ENCODE measurements at regions not wholly inside any gene's neighbourhood (a gene's known extent, or its start where the extent isn't known, plus 50 kb on each side); places are given as distances from the start of the nearest gene placed in this dataset.

- no peak for DNase-seq (ENCODE audit: low spot score)
- no peaks in the 10 kb centered on the region for H3K36me3 ChIP-seq (ENCODE audit: low read depth)
- no peak for TF ChIP-seq CTCF (IDR thresholded peaks at IDR 0.05; ENCODE audit: poor library complexity, severe bottlenecking)
- H3K4me3 ChIP-seq (ENCODE audit: severe bottlenecking): no peak overlapping the region
- no peak overlapping the region for H3K27ac ChIP-seq (ENCODE audit: poor library complexity, severe bottlenecking)
- ATAC-seq (ENCODE audit: low read depth): no peak
- H3K4me1 ChIP-seq (ENCODE audit: insufficient read depth, poor library complexity, severe bottlenecking): no peaks in the 10 kb centered on the region
- H3K9me3 ChIP-seq (ENCODE audit: severe bottlenecking): no peaks in the 10 kb centered on the region
- peaks cover 27% of the 10 kb centered on the region for H3K27me3 ChIP-seq (ENCODE audit: insufficient read depth, poor library complexity, severe bottlenecking)
These were observed 238.2 kb upstream of the ADAMTS16 start for GRCh38 chr5:4901924-4902323.

- Histone ChIP-seq H3K27me3 (ENCODE audit: insufficient read depth, poor library complexity, severe bottlenecking) (peaks cover 30% of the 10 kb centered on the region), H3K9me3 (ENCODE audit: severe bottlenecking) (no peaks in the 10 kb centered on the region), H3K4me3 (ENCODE audit: severe bottlenecking) (no peak overlapping the region), H3K27ac (ENCODE audit: poor library complexity, severe bottlenecking) (no peak overlapping the region), H3K4me1 (ENCODE audit: insufficient read depth, poor library complexity, severe bottlenecking) (no peaks in the 10 kb centered on the region), H3K36me3 (ENCODE audit: low read depth) (no peaks in the 10 kb centered on the region)
- ATAC-seq (ENCODE audit: low read depth): no peak
- no peak for TF ChIP-seq CTCF (IDR thresholded peaks at IDR 0.05; ENCODE audit: poor library complexity, severe bottlenecking)
- DNase-seq (ENCODE audit: low spot score): no peak
These were observed 234.2 kb upstream of the ADAMTS16 start for GRCh38 chr5:4905674-4906520.

GRCh38 chr5:4906786-4907185, 233.3 kb upstream of the ADAMTS16 start:
- no peak for DNase-seq (ENCODE audit: low spot score)
- TF ChIP-seq CTCF (IDR thresholded peaks at IDR 0.05; ENCODE audit: poor library complexity, severe bottlenecking): no peak
- Histone ChIP-seq H3K27me3 (ENCODE audit: insufficient read depth, poor library complexity, severe bottlenecking) (peaks cover 30% of the 10 kb centered on the region), H3K9me3 (ENCODE audit: severe bottlenecking) (no peaks in the 10 kb centered on the region), H3K36me3 (ENCODE audit: low read depth) (no peaks in the 10 kb centered on the region), H3K27ac (ENCODE audit: poor library complexity, severe bottlenecking) (no peak overlapping the region), H3K4me1 (ENCODE audit: insufficient read depth, poor library complexity, severe bottlenecking) (no peaks in the 10 kb centered on the region), H3K4me3 (ENCODE audit: severe bottlenecking) (no peak overlapping the region)
- ATAC-seq (ENCODE audit: low read depth): no peak

GRCh38 chr5:4907571-4907970, 232.6 kb upstream of the ADAMTS16 start:
- no peak overlapping the region for H3K27ac ChIP-seq (ENCODE audit: poor library complexity, severe bottlenecking)
- no peak for TF ChIP-seq CTCF (IDR thresholded peaks at IDR 0.05; ENCODE audit: poor library complexity, severe bottlenecking)
- no peak overlapping the region for H3K4me3 ChIP-seq (ENCODE audit: severe bottlenecking)
- no peak for DNase-seq (ENCODE audit: low spot score)
- no peaks in the 10 kb centered on the region for H3K9me3 ChIP-seq (ENCODE audit: severe bottlenecking)
- H3K36me3 ChIP-seq (ENCODE audit: low read depth): no peaks in the 10 kb centered on the region
- H3K27me3 ChIP-seq (ENCODE audit: insufficient read depth, poor library complexity, severe bottlenecking): peaks cover 27% of the 10 kb centered on the region
- no peak for ATAC-seq (ENCODE audit: low read depth)
- no peaks in the 10 kb centered on the region for H3K4me1 ChIP-seq (ENCODE audit: insufficient read depth, poor library complexity, severe bottlenecking)

GRCh38 chr5:4909086-4909485, 231.0 kb upstream of the ADAMTS16 start:
- H3K27ac ChIP-seq (ENCODE audit: poor library complexity, severe bottlenecking): no peak overlapping the region
- DNase-seq (ENCODE audit: low spot score): no peak
- peaks cover 17% of the 10 kb centered on the region for H3K27me3 ChIP-seq (ENCODE audit: insufficient read depth, poor library complexity, severe bottlenecking)
- no peak; the same call in 2 of the 3 replicates for ATAC-seq (ENCODE audit: low read depth)
- H3K4me1 ChIP-seq (ENCODE audit: insufficient read depth, poor library complexity, severe bottlenecking): no peaks in the 10 kb centered on the region
- no peaks in the 10 kb centered on the region for H3K36me3 ChIP-seq (ENCODE audit: low read depth)
- TF ChIP-seq CTCF (IDR thresholded peaks at IDR 0.05; ENCODE audit: poor library complexity, severe bottlenecking): no peak
- no peak overlapping the region for H3K4me3 ChIP-seq (ENCODE audit: severe bottlenecking)
- no peaks in the 10 kb centered on the region for H3K9me3 ChIP-seq (ENCODE audit: severe bottlenecking)
